NCI-H128 (cell line): ENCODE measurements at regions not wholly inside any gene's neighbourhood (a gene's known extent, or its start where the extent isn't known, plus 50 kb on each side); places are given as distances from the start of the nearest gene placed in this dataset.

Experiments
- DNase-seq: peaks from one replicate; lab custom pipeline; 2025; ENCODE audit not compliant: unreplicated experiment; lab: John Stamatoyannopoulos, UW

DNA sequence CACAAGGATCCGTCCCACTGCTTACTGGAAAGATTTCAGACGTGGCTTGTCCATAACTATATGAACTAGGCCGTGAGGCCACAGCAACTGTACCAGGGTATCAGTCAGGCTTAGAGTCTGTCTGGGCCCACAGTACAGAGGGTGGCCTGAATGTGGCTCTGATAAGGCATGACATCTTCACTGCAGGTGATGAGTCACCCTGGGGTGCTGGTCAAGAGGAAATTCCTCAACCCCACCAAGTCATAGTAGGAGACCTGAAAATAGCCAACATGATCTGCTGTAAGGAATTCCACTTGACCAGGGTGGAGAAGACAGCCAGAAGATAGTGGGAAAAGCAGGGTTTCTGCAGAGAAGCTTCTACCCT, 107.7 kb downstream of the INHBB start:
- DNase-seq = no peak

GRCh38 chr2:120454654-120455385, 108.9 kb downstream of the INHBB start:
- no peak for DNase-seq

DNA sequence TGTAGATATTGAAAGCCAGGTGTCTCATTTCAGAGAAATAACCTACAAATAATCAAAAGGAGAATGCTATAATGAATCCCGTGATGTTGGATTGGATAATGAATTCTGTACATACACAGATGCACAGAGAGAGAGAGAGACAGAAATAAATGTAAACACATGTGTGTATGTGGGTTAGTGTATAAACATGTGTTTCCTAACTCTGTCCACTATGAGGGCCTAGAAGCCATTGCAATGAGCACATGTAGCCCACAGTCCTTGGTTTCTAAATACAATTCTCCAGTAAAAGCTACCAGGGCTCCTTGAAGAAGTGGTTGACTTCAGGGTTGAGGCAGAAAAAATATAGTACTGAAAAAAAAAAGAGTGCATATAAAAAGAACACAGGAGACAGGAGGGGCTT, 109.5 kb downstream of the INHBB start:
- DNase-seq = no peak

- no peak for DNase-seq
Measured at GRCh38 chr2:120456867-120457266, 110.9 kb downstream of the INHBB start.

DNA sequence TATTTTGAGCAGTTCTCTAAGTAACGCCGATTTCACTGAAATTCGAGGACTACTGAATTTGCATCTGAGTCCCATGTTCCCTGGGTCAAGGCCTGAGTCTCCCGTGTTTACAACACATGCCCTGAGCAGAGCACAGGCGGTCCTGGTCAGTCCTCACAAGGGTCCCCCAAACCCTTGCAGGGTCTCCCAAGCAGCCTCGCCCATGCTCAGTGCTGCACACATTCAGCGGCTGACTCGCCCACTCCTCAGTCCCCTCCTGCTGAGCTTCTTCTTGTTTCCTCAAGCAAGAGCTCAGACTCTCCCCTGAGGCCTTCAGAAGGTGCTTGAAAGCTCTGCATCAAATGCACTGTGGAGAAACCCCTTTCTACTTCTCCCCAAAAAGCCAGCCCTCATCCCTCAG, 114.6 kb downstream of the INHBB start:
- no peak for DNase-seq

GRCh38 chr2:120461092-120461491, 115.2 kb downstream of the INHBB start:
- DNase-seq = no peak

DNA sequence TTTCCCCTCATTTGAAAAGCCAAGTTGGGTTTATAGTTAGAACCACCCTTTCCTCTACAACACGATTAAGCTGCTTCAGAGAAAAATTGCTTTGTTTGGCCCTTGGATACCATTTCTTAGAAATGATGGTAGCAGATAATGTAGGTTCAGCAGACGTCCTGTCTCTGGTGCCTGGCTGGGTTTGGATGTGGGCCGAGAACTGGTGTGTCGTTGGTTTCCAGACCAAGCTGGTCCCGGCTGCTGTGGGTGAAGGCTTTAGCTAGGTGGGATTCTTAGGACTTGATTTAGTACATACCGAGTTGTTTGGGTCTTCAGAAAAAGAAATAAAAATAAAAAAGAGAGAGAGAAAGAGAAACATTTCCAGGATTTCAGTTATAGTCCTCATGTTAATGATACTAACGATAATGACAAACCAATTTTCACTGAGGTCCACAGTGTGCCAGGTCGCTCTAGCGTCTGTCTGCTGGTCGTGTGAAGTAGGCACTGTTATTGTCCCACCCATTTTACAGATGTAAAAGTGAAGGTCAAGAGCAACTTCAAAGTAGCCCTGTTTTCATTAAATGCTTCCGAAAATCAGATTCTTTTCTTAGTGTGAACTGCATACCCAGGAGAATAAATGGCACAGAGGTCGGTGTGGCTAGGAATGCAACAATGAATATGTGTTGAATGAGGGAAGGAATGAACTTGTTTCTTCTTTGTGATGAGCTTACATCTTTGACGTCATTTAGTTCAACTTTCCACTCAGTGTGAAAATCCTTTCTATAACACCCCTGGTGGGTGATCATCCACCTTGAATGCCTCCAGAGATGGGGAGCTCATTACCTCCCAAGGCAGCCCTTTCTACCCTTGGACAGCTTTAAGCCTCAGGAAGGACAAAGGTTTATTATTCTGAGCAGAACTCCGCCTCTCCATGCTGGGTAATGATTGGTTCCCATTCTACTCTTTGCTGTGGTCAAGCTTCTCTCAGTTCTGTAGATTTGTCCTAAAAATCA, 115.9 kb downstream of the INHBB start:
- DNase-seq = no peak

DNA sequence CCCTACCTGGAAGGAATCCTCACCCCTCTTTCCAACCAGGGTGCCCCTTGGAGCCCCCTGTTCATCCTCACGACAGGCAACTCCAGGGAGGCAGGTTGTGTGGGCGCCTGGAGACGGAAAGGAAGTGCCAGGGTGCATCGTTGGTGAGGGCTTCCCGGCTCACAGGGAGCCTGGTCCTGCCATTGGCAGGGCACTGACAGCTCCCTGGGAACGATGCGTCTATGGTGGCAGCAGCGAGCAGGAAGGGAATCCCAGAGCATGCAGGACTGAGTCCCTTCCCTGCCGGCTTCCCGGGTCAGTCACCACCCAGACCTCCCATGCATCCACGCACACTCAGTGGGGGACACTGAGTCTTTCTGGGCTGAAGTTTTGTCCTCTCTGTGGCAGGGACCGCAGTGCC, 117.6 kb downstream of the INHBB start:
- DNase-seq = no peak

GRCh38 chr2:120463996-120464395, 118.1 kb downstream of the INHBB start:
- DNase-seq = no peak

GRCh38 chr2:120464448-120464931, 118.6 kb downstream of the INHBB start:
- no peak for DNase-seq

DNA sequence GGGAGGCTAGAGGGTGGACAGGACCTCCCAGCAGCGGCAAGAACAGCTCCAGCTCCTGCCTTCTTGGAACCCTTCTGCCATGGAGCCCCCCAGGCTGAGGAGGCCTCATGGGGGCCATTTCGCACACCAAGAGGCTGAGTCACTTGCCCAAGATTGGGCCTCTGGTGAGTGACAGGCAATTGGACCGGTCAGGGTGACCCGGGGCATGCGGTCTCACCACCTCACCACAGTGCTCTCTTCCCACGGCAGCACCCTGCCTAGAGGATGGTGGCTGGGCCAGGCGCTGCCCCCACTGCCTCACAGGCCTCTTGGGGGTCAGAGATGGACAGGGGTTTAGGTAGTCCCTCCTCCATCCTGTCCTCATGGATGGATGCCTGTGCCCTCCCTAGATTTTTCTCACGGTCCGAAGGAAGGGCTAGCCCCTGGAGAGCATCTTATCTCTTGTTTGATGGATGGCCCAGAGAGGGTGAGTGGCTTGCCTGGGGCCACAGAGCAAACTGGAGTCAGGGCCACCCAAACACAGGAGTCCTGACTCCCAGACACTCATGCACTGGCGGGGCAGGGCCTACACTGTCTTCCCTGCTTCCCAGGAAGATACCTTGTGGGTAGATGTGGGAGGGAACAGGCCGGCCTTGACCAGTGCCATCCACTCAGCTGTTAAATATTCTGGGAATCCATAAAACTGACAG, 119.2 kb downstream of the INHBB start:
- DNase-seq = no peak

DNA sequence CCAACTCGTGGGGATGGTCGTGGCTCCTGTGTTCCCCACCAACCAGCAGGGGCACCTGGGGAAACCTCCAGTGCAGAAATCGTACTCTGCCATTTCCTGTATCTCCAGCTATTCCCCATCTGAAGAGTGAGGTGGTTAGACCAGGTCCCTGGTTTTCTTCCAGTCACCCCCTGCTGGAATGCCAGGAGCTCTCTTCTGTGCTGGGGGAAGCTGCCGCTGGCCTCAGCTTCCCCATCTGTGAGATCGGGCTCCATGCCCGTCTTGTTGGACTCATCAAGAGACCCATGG, 119.7 kb downstream of the INHBB start:
- no peak for DNase-seq

GRCh38 chr2:120465989-120466703, 120.2 kb downstream of the INHBB start:
- DNase-seq = peak; percentile 15

DNA sequence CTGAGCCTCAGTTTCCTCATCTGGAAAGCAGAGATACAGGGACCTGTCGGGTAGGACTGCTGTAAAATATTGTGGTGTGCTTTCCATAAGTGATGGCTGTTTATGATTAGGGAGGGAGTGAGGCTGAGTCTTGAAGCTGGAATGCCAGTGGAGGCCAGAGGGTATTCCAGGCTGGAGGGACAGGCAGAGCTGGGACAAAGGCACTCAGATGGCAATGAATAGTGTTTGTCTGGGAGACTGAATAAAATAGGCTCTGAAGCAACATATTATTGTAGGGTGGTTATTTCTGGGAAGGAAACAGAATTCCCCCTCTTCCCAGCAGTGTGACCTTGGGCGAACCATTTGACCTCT, 120.7 kb downstream of the INHBB start:
- no peak for DNase-seq

GRCh38 chr2:120468136-120468535, 122.2 kb downstream of the INHBB start:
- no peak for DNase-seq

GRCh38 chr2:120469426-120469825, 123.5 kb downstream of the INHBB start:
- DNase-seq = no peak

- DNase-seq = no peak
Measured at GRCh38 chr2:120470041-120470965, 124.4 kb downstream of the INHBB start.

DNA sequence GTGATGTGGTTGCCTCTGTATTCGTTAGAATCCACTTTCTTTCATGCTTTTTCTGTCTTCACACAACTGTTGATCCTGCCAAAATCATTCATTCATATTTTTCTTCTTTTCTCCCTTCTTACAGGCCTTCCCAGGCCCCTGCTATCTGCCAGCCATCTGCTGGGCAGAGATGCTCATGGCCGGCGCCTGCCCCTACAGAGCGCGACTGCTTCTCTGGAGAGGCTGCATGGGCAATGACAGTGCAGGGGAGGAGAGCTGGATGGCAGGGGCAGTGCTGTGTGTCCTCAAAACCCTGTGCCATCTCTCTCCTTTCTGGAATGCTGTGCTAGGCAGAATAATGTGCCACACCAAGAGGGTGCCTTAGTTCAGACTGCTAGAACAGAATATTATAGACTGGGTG, 125.2 kb downstream of the INHBB start:
- DNase-seq = no peak

- DNase-seq = no peak
Measured at GRCh38 chr2:120472031-120472430, 126.1 kb downstream of the INHBB start.

DNA sequence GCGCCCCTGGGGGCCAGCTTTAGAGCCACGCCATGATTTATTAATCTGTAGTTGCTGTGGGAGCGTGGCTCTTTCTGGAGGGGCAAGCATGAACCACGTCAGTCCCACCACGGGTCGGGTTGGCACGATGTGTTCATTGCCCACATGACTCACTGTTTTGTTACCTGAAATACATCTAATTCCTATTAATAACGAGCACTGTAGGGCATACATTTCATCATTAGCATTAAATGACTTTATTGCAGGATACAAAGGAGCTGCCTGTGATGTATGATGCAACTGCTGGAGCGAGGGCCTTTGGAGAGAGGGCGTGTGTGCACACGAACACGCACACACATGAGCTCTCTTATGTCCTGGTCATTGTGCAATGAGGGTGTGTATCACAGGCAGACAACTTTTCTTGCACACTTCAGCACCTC, 127.0 kb downstream of the INHBB start:
- no peak for DNase-seq
